ENCODE measurements at regions not wholly inside any gene's neighbourhood (a gene's known extent, or its start where the extent isn't known, plus 50 kb on each side); places are given as distances from the start of the nearest gene placed in this dataset.

- Histone ChIP-seq H3K9me3 (no peaks in the 10 kb centered on the region), H3K27ac (no peak overlapping the region), H3K36me3 (no peaks in the 10 kb centered on the region), H3K4me1 (replicated peaks) (no peaks in the 10 kb centered on the region), H3K4me3 (no peak overlapping the region), H3K27me3 (replicated peaks; ENCODE audit: insufficient read depth) (no peaks in the 10 kb centered on the region)
- TF ChIP-seq, protein P1, sequence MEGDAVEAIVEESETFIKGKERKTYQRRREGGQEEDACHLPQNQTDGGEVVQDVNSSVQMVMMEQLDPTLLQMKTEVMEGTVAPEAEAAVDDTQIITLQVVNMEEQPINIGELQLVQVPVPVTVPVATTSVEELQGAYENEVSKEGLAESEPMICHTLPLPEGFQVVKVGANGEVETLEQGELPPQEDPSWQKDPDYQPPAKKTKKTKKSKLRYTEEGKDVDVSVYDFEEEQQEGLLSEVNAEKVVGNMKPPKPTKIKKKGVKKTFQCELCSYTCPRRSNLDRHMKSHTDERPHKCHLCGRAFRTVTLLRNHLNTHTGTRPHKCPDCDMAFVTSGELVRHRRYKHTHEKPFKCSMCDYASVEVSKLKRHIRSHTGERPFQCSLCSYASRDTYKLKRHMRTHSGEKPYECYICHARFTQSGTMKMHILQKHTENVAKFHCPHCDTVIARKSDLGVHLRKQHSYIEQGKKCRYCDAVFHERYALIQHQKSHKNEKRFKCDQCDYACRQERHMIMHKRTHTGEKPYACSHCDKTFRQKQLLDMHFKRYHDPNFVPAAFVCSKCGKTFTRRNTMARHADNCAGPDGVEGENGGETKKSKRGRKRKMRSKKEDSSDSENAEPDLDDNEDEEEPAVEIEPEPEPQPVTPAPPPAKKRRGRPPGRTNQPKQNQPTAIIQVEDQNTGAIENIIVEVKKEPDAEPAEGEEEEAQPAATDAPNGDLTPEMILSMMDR (IDR thresholded peaks at IDR 0.05) = no peak
- no peak for TF ChIP-seq POLR2AphosphoS5 (IDR thresholded peaks at IDR 0.05)
- TF ChIP-seq POLR2A (IDR thresholded peaks at IDR 0.05) = no peak
- intact Hi-C loops (cut with DNase I) = no loop called here
- no peak for DNase-seq (ENCODE audit: low spot score)
- 70% methylated on average over 3 of the region's 3 CpGs for WGBS
Observed at GRCh38 chr13:50415428-50415827, 400.2 kb downstream of the KCNRG start.

DNA sequence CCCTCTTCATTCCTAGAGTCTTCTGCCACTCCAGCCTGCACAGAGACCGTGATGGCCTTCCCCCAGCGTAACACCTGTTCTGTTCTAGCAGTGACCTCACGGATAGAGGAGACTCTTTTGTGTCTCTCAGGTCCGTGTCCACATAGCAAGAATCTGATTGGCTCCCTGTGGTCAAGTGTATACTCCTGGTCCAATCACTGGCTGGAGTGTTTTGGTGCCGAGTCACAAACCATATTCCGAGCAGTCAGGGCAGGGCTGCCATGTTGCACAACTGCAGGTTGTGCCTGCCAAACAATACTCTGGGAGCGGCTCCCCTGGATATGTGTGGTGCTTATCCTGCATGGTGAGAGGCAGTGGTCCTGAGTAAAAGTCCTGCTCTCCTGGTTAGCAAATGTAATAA, 402.4 kb downstream of the KCNRG start:
- H3K36me3 ChIP-seq = no peaks in the 10 kb centered on the region
- WGBS = 97% methylated on average over 6 of the region's 7 CpGs
- TF ChIP-seq POLR2A (IDR thresholded peaks at IDR 0.05) (no peak), POLR2AphosphoS5 (IDR thresholded peaks at IDR 0.05) (no peak)
- TF ChIP-seq, protein P1 (IDR thresholded peaks at IDR 0.05) = no peak
- intact Hi-C loops (cut with DNase I) = no loop called here
- DNase-seq (ENCODE audit: low spot score) = no peak
- H3K27ac ChIP-seq = no peak overlapping the region
- H3K4me1 ChIP-seq (replicated peaks) = no peaks in the 10 kb centered on the region
- no peak overlapping the region for H3K4me3 ChIP-seq
- H3K27me3 ChIP-seq (replicated peaks; ENCODE audit: insufficient read depth) = no peaks in the 10 kb centered on the region
- H3K9me3 ChIP-seq = no peaks in the 10 kb centered on the region

DNA sequence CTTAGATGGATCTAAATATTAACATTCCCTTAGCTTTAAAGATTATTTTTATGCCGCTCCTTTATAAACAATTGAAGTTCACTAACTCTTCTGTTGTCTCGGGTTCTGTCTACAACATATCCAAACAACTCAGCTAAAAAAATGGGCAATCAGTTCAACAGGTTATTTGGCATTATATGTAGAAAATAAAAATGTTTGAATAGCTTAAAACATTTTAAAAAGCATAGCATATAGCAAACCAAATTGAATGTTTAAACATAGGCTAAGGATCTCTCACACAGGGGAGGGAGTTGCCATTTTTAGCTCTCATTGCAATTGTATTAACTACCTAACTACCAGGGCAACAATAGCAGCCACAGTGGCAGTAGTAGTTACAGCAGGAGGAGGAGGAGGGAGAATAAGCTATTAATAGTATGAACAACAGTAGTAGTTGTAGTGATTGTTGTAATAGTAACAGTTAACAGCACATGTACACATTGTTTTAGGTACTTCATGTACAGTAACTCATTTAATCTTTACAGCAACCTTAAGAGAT, 404.2 kb downstream of the KCNRG start:
- intact Hi-C loops (cut with DNase I) = no loop called here
- TF ChIP-seq, protein P1 (IDR thresholded peaks at IDR 0.05) = no peak
- TF ChIP-seq POLR2AphosphoS5 (IDR thresholded peaks at IDR 0.05) (no peak), POLR2A (IDR thresholded peaks at IDR 0.05) (no peak)

DNA sequence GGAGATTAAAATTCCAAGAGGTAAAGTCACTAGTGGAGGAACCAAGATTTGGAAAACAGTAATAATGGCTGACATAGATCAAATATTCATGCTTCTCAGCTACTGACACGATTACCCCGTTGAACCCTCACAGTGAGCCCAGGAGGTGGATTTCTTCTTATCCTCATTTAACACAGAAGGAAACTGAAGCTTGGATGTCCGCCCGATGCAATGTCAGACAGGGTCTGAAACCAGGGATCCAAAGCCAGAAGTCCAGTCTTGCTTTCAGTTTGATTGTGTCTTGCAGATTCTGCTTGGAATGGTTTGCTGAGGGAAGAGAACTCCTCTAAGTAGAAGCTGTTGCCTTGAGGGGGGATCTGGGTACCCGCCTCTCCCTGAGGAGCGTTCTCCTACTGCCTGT, 404.7 kb downstream of the KCNRG start:
- H3K9me3 ChIP-seq = no peaks in the 10 kb centered on the region
- intact Hi-C loops (cut with DNase I) = no loop called here
- no peak overlapping the region for H3K27ac ChIP-seq
- TF ChIP-seq, protein P1 (IDR thresholded peaks at IDR 0.05) = no peak
- TF ChIP-seq POLR2A (IDR thresholded peaks at IDR 0.05) = no peak
- no peak for TF ChIP-seq POLR2AphosphoS5 (IDR thresholded peaks at IDR 0.05)
- WGBS = 75% methylated on average over 6 of the region's 6 CpGs
- H3K4me3 ChIP-seq = no peak overlapping the region
- DNase-seq (ENCODE audit: low spot score) = no peak
- H3K36me3 ChIP-seq = no peaks in the 10 kb centered on the region
- H3K4me1 ChIP-seq (replicated peaks) = no peaks in the 10 kb centered on the region
- no peaks in the 10 kb centered on the region for H3K27me3 ChIP-seq (replicated peaks; ENCODE audit: insufficient read depth)

More for the DNA sequence above, 404.2 kb downstream of the KCNRG start:
- H3K4me3 ChIP-seq = no peak overlapping the region
- H3K9me3 ChIP-seq = no peaks in the 10 kb centered on the region
- H3K27me3 ChIP-seq (replicated peaks; ENCODE audit: insufficient read depth) = no peaks in the 10 kb centered on the region
- no peak overlapping the region for H3K27ac ChIP-seq
- WGBS = 63% methylated on average over 2 of the region's 2 CpGs
- no peaks in the 10 kb centered on the region for H3K4me1 ChIP-seq (replicated peaks)
- no peaks in the 10 kb centered on the region for H3K36me3 ChIP-seq
- no peak for DNase-seq (ENCODE audit: low spot score)

GRCh38 chr13:50420718-50421472, 405.7 kb downstream of the KCNRG start:
- intact Hi-C loops (cut with DNase I) = no loop called here
- no peaks in the 10 kb centered on the region for H3K36me3 ChIP-seq
- H3K4me1 ChIP-seq (replicated peaks) = no peaks in the 10 kb centered on the region
- no peaks in the 10 kb centered on the region for H3K27me3 ChIP-seq (replicated peaks; ENCODE audit: insufficient read depth)
- TF ChIP-seq POLR2A (IDR thresholded peaks at IDR 0.05) (no peak), POLR2AphosphoS5 (IDR thresholded peaks at IDR 0.05) (no peak)
- TF ChIP-seq, protein P1 (IDR thresholded peaks at IDR 0.05) = no peak
- H3K4me3 ChIP-seq = no peak overlapping the region
- no peaks in the 10 kb centered on the region for H3K9me3 ChIP-seq
- DNase-seq (ENCODE audit: low spot score) = no peak
- WGBS = 77% methylated on average over 6 of the region's 6 CpGs
- H3K27ac ChIP-seq = no peak overlapping the region

Data from prostate gland (tissue), 2 donors.